ENCODE measurements at regions not wholly inside any gene's neighbourhood (a gene's known extent, or its start where the extent isn't known, plus 50 kb on each side); places are given as distances from the start of the nearest gene placed in this dataset.

DNA sequence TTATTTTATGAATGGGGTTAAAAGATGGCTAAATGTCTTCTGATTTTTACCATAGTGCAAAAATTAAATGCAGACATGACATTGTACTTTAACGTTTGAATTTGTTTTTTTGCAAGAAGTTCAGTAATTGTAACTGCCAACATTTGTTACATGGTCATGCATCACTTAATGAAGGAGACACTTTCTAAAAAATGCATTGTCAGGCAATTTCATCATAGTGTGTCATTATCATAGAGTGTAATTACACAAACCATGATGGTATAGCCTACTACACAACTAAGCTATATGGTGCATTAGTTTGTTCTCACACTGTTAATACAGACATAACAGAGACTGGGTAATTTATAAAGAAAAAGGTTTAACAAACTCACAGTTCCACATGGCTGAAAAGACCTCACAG lies 50.0 kb upstream of the NAA35 start:
- WGBS, 4 donors: 68 to 81% (median 80%) methylated on average over 1 of the region's 1 CpG
- H3K9me3 ChIP-seq (replicated peaks in 1 of 3): no peaks in the 10 kb centered on the region
- no peaks in the 10 kb centered on the region for H3K36me3 ChIP-seq (replicated peaks in 1 of 2)
- no peaks in the 10 kb centered on the region for H3K27me3 ChIP-seq
- H3K4me1 ChIP-seq (replicated peaks in 1 of 2): no peaks in the 10 kb centered on the region
- TF ChIP-seq, protein P1, sequence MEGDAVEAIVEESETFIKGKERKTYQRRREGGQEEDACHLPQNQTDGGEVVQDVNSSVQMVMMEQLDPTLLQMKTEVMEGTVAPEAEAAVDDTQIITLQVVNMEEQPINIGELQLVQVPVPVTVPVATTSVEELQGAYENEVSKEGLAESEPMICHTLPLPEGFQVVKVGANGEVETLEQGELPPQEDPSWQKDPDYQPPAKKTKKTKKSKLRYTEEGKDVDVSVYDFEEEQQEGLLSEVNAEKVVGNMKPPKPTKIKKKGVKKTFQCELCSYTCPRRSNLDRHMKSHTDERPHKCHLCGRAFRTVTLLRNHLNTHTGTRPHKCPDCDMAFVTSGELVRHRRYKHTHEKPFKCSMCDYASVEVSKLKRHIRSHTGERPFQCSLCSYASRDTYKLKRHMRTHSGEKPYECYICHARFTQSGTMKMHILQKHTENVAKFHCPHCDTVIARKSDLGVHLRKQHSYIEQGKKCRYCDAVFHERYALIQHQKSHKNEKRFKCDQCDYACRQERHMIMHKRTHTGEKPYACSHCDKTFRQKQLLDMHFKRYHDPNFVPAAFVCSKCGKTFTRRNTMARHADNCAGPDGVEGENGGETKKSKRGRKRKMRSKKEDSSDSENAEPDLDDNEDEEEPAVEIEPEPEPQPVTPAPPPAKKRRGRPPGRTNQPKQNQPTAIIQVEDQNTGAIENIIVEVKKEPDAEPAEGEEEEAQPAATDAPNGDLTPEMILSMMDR (IDR thresholded peaks at IDR 0.05): no peak
- no peak for TF ChIP-seq POLR2A (IDR thresholded peaks at IDR 0.05)
- intact Hi-C loops (cut with DNase I): no loop called here
- no peak for DNase-seq
- H3K27ac ChIP-seq: no peak overlapping the region
- H3K4me3 ChIP-seq: no peak overlapping the region

Measured in adrenal gland (tissue), 9 donors.